HL-60 (cell line): ENCODE measurements at regions not wholly inside any gene's neighbourhood (a gene's known extent, or its start where the extent isn't known, plus 50 kb on each side); places are given as distances from the start of the nearest gene placed in this dataset.

ENCODE experiments used
- DNase-seq, 2 experiments: peaks; one replicate each; pipeline ENCODE4 v3.0.0-alpha.2; 2010 to 2020; ENCODE audit warnings: low read depth in 1 of 2, low spot score in 1 of 2
- H3K27ac ChIP-seq: fragments of 250-450 bp; sonication (Bioruptor Pico); replicated peaks from 2 replicates; pipeline ENCODE4 v1.5.1; 2020; ENCODE audit warnings: mild to moderate bottlenecking, moderate library complexity
- H3K27me3 ChIP-seq: fragments of 250-450 bp; sonication (Bioruptor Pico); 2 replicates; pipeline ENCODE4 v1.5.1; 2021; ENCODE audit warnings: mild to moderate bottlenecking, moderate library complexity; ENCODE audit not compliant: insufficient read depth, poor library complexity, severe bottlenecking
- H3K4me3 ChIP-seq: replicated peaks from 2 replicates; pipeline ENCODE4 v1.5.1; 2011; ENCODE audit warnings: mild to moderate bottlenecking, control low read depth, low read length; ENCODE audit not compliant: insufficient read depth
- GABPA ChIP-seq: IDR thresholded peaks from 2 replicates; pipeline ENCODE4 v1.6.1; 2012; ENCODE audit warnings: low read depth
- POLR2AphosphoS5 ChIP-seq: IDR thresholded peaks from 2 replicates; pipeline ENCODE4 v1.6.1; 2012; ENCODE audit warnings: low read depth
- SPI1 ChIP-seq: IDR thresholded peaks from 2 replicates; pipeline ENCODE4 v1.6.1; 2012; ENCODE audit warnings: low read depth, mild to moderate bottlenecking, borderline replicate concordance
- TF ChIP-seq, protein P1 (sequence below): IDR thresholded peaks from 2 replicates; pipeline ENCODE4 v1.6.1; 2012; ENCODE audit warnings: low read depth; ENCODE audit not compliant: insufficient replicate concordance
- TF ChIP-seq, protein P2 (sequence below): IDR thresholded peaks from one replicate; pipeline ENCODE4 v1.5.1; 2011; ENCODE audit warnings: low read length, control low read depth, inconsistent platforms; ENCODE audit not compliant: insufficient read depth

DNA sequence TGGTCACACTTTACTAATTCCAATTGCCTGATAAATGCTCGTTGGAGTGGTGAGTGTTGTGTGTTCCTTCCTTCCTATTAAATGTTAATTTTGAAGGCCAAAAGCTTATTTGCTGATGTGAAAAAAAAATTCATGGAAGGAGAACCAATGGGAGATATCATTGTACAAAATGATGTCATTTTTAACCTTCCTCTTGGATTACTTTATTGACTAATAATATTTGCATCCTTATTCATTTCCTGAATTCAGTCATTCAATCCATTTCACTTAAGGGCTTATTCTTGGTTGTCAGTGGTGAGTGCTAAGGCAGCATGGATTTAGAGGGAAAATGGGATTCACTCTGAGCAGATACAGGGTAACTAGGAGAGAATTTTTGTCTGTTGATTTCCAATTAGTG, 216.0 kb upstream of the HTR2A start:
- Histone ChIP-seq H3K27ac (no peak overlapping the region), H3K4me3 (no peak overlapping the region), H3K27me3 (peaks cover 5% of the 10 kb centered on the region)
- DNase-seq, result no peak
- TF ChIP-seq, protein P1, sequence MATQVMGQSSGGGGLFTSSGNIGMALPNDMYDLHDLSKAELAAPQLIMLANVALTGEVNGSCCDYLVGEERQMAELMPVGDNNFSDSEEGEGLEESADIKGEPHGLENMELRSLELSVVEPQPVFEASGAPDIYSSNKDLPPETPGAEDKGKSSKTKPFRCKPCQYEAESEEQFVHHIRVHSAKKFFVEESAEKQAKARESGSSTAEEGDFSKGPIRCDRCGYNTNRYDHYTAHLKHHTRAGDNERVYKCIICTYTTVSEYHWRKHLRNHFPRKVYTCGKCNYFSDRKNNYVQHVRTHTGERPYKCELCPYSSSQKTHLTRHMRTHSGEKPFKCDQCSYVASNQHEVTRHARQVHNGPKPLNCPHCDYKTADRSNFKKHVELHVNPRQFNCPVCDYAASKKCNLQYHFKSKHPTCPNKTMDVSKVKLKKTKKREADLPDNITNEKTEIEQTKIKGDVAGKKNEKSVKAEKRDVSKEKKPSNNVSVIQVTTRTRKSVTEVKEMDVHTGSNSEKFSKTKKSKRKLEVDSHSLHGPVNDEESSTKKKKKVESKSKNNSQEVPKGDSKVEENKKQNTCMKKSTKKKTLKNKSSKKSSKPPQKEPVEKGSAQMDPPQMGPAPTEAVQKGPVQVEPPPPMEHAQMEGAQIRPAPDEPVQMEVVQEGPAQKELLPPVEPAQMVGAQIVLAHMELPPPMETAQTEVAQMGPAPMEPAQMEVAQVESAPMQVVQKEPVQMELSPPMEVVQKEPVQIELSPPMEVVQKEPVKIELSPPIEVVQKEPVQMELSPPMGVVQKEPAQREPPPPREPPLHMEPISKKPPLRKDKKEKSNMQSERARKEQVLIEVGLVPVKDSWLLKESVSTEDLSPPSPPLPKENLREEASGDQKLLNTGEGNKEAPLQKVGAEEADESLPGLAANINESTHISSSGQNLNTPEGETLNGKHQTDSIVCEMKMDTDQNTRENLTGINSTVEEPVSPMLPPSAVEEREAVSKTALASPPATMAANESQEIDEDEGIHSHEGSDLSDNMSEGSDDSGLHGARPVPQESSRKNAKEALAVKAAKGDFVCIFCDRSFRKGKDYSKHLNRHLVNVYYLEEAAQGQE, result no peak
- TF ChIP-seq SPI1, result no peak
- TF ChIP-seq, protein P2, sequence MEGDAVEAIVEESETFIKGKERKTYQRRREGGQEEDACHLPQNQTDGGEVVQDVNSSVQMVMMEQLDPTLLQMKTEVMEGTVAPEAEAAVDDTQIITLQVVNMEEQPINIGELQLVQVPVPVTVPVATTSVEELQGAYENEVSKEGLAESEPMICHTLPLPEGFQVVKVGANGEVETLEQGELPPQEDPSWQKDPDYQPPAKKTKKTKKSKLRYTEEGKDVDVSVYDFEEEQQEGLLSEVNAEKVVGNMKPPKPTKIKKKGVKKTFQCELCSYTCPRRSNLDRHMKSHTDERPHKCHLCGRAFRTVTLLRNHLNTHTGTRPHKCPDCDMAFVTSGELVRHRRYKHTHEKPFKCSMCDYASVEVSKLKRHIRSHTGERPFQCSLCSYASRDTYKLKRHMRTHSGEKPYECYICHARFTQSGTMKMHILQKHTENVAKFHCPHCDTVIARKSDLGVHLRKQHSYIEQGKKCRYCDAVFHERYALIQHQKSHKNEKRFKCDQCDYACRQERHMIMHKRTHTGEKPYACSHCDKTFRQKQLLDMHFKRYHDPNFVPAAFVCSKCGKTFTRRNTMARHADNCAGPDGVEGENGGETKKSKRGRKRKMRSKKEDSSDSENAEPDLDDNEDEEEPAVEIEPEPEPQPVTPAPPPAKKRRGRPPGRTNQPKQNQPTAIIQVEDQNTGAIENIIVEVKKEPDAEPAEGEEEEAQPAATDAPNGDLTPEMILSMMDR, result no peak
- no peak for TF ChIP-seq POLR2AphosphoS5
- TF ChIP-seq GABPA, result no peak

DNA sequence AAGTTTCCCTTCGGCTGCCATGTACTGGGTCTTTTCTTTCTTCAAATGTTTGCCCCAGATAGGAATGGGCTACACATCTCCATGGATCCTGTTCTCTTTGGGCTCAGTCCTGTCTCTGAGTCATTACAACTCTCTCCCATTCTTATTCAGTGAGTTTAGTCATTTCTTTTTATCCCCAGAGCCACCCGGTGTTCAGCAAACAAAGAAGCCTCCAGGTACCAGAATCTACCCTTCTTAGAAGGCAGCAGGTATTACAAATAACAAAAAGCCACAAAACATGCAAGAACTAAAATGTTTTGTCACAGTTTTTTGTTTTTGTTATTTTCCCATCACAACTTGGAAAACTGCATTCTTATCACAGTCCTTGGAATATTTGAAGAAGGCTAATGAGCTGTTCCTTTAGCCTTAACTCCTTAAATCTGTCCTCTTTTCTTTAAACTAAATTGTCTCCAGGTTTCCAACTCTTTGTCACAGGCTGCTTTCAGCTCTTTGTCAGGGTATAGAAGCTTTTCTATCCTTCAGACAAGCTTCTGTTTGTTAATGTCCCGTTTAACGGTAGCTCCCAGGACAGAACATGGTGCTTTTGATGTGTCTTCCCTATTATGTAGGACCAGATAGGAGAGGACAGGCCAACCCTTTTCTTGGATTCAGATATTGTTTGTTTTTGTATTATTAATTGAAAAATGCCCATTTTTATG, 215.5 kb upstream of the HTR2A start:
- H3K4me3 ChIP-seq, result no peak overlapping the region
- DNase-seq, result no peak
- no peaks in the 10 kb centered on the region for H3K27me3 ChIP-seq
- TF ChIP-seq, protein P1, result no peak
- no peak for TF ChIP-seq SPI1
- no peak for TF ChIP-seq POLR2AphosphoS5
- TF ChIP-seq, protein P2, result no peak
- TF ChIP-seq GABPA, result no peak
- H3K27ac ChIP-seq, result no peak overlapping the region

GRCh38 chr13:47111499-47111898, 214.6 kb upstream of the HTR2A start:
- TF ChIP-seq, protein P1, result no peak
- TF ChIP-seq SPI1, result no peak
- TF ChIP-seq, protein P2, result no peak
- no peak for TF ChIP-seq GABPA
- no peak for TF ChIP-seq POLR2AphosphoS5
- Histone ChIP-seq H3K27me3 (no peaks in the 10 kb centered on the region), H3K27ac (no peak overlapping the region), H3K4me3 (no peak overlapping the region)
- no peak for DNase-seq
